Stimulated activated CD8-positive, alpha-beta memory T cell treated with anti-CD3 and anti-CD28 coated beads, Interleukin-2, amount 100 ng/mL, for 48 hours (primary cell): ENCODE measurements at regions not wholly inside any gene's neighbourhood (a gene's known extent, or its start where the extent isn't known, plus 50 kb on each side); places are given as distances from the start of the nearest gene placed in this dataset.
"Not testable (repeated sequence)": the region's sequence is repeated elsewhere in the genome, so short reads cannot be mapped to it uniquely, and the experiment has no call there.

Source experiments
- DNase-seq, 2 donors: peaks; one replicate each; pipeline ENCODE4 v3.0.0-alpha.2; 2020; ENCODE audit warnings: low read depth in 2 of 2

- DNase-seq, result no peak
Measured at GRCh38 chr16:88331989-88332920, 50.5 kb upstream of the ZNF469 start.

GRCh38 chr16:88332921-88333825 is 49.6 kb upstream of the ZNF469 start:
- not testable (repeated sequence) for DNase-seq
